ENCODE measurements at regions not wholly inside any gene's neighbourhood (a gene's known extent, or its start where the extent isn't known, plus 50 kb on each side); places are given as distances from the start of the nearest gene placed in this dataset.

DNA sequence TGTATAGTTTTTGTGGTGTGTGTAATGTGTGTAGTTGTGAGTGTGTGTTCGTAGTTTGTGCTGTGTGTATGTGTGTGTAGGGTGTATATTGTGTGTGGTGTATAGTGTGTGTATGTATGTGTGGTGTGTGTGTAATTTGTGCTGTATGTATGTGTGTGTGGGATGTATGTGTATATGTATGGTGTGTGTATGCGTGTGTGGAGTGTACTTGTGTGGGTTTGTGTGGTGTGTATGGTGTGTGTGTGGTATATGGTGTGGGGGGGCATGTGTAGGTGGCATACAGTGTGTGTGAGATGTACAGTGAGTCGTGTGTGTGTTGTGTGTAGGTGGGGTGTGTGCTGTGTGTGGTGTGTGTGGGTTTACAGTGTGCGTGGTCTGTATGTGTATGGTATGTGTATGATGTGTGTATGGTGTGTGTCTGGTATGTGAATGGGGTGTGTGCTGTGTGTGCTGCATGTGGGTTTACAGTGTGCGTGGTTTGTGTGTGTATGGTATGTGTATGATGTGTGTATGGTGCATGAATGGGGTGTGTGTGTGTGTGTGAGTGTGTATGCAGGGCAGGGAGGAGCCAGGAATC lies 125.2 kb downstream of the GADD45G start:
- no peak for DNase-seq

DNA sequence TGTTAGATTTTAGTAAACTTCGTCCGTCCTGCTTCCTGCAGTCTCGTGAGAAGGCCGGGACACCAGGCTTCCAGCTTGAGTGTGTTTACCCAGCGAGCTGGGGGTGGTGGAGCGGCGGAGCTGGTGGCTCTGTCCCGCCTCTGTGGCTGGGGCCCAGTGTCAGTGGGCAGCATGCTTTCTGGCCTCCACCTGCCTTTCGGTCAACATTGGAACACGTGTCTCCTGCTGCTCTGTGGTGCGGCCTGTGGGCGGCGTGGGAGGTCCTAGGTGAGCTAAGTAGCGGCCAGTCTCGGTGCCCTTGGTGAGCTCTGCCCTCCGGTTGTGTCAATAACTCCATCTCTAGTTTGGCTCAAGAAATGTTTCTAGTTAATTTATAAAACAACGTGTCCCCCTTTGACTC lies 125.9 kb downstream of the GADD45G start:
- no peak for DNase-seq

DNA sequence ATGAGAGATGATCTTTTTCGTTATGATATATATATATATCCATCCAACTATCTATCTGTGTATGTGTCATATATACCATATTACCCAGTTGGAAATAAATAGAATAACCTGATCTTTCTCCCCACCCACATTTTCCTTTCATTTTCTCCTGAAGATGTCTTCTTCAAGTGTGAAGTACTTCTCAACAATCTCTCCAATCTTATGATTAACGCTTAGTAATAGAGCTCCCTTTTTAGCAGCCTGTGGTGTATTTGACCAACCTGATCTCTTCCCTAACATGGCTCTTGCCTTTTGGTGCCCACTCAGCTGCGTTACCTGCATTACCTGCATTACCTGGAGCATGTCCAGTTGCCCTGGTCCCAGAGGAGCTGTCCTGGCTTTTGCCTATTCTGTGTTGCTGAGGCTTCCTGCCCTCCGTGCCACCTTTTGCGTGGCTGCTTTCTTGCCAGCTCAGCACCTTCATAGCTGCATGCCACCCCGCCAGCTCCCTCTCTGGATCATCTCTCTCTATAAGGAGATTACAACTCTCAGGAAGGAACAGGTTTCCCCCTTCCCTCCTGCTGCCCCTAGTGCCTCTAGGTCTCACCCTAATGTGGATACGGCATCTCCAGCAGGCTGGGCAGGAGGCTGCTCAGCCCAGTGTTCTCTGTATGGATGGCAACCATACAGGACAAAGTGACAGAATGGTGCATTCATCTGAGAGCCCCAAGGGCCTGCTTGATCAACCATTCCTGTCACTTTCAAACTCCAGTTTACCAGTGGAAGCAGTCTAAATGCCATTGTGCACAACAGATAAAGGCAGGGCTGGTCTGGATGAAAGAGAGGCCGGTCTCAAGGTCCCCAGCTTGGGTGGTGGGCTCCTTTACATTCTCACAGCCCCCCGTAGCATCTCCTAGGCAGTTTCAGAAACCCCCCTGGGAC lies 126.7 kb downstream of the GADD45G start:
- DNase-seq = no peak

DNA sequence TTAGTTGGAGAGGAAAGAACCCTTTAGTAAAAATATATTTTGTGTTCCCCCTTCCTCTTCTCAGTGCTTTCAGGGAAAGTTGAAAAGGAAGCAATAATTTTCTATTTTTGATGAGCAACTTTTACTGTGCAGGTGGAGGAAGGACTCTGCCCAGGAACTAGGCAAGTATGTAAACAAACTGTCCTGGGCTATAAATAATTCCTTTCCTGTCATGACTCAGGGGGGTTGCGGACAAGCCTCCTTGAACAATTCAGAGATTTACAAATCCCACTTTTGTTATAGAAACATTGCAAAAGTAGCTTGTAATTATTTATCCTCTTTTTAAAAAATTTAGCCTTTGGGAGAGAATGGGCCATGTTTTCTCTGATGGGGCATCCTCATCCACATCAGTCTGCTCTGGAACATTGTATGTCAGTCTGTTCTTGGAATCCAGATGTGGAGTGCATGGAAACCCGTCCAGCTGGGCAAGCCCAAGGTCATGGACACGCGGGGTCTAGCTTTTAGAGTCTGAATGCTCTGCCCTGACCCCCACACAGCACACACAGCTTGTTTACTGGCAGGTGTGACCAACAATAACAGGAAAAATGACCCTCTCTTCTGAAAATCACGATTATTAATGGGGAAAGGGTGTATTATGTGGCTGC lies 127.6 kb downstream of the GADD45G start:
- DNase-seq = no peak

DNA sequence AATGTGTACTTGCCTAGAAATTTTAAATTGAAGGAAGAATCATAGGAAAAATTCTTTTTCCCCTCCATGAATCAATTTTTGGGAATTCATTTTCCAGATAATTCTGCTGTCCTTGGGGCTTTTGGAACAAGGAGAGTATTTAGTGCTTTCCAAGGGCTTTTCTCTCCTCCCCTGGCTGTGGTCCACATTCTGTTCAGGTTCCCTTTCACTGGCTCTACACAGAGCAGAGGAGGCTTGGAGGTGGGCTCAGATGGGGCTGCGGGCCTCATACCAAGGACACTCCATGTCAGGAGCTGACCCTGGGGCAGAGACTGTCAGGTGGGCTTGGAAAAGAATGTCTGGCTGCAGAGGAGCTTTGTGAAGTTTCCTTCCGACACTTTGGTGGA lies 128.1 kb downstream of the GADD45G start:
- DNase-seq = no peak

DNA sequence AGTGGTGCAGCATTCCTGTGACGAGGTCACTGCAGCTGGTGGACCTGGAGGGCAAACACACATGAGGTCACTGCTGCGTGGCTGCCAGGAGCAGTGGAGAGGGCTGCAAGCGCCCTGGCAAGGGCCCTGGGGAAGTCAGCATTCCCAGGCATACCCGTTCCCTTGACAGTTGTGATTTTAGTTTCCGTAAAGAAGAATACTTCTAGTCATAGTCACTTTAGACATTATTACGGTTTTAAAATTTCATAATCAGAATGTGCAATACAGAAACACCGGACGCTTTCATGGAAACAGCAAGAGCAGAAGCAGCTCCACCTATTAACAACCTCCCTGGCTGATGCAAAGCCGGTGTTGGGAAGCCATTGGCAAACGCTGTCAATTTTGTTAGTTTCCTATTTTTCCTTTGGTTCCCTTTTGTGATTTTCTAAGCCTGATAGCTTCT lies 129.8 kb downstream of the GADD45G start:
- DNase-seq = no peak

DNA sequence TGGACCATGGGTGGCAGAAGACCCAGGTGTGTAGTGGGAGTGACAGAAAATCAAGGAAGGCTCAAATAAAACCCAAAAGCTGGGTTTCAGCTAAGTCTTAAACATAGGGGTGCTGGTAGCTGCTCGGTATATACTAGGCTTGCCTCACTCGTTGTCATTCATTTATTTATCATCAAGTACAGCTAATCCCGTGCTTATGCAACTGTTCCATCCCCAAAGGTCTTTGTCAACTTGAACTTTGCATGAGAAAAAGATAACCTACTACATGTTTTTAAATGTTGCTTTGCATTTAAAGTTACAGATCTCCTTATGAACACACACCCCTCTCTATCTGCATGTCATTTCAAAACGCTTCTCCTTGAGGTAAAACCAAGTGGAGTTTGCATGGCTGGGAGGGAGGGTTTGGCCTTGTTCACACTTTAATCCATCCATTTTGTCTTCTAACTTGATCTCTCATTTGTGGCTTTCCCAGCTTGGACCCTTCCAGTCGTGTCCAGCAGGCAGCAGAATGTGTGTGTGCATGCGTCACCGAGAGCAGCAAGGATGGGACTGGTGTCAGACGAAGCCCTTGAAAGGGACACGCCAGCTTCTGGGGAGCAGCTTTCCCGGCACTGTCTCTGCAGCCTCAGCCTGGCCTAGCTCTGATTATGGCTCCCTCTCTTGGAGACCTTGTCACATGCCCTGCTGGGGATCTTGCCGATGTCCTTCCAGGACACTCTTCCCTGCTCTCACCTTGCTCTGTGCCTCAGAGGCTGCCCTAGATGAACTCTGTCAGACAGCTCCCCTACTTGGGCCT lies 133.5 kb downstream of the GADD45G start:
- DNase-seq = no peak

DNA sequence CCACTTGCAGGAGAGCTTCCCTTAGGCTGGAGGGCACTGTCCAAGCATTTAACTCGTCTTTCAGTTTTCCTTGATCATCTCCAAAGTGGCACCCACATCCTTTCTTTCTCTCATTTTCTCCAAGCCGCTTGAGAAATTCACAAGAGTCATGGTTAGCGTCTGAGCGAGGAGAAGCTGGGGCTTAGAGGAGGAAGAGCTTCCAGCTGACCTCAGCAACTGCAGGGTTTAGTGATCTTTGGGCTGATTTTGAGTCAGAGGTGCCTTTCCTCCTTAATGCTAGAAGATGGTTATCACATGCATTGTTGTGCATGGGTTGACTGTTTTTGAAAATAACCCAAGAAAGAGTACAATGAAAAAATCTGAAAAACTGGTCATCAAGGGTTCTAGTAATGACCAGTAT lies 134.7 kb downstream of the GADD45G start:
- no peak for DNase-seq

DNA sequence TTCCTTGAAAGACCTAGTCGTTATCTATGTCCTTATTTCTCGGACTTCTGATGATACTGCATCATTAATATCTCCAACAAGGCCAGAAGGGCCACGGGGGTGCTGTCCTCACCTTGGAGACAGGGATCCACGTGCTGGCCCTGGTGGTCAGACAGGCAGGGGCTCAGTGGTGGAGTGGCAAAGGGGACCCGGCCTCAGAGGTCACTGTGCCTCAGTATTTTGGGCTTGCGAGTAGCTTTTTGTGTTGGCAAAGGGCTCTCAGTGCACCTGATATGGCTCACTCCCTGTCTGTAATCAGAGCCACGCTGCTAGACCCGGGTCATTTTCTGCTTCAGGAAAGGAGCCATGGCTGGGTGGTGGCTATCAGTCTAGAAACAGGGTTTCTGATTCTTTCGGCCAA lies 135.1 kb downstream of the GADD45G start:
- no peak for DNase-seq

DNA sequence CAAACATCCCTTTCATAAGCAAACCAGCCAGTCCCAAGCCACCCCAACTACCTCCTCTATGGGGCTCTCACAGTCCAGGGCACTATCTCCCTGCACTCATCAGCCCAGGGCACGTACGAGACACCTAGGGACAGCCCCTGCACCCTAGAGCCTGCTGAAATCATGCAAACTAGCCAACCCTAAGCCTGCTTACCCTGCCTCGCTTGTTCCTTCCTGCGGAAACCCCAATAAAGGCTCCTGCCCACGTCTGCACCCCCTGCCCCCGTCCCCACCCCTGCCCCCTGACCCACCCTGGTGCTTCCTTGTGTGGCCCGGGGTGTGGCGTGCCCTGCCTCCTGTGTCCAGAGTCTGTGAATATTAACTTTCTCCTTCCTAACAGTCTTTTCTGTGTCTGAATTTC lies 135.9 kb downstream of the GADD45G start:
- DNase-seq = no peak

DNA sequence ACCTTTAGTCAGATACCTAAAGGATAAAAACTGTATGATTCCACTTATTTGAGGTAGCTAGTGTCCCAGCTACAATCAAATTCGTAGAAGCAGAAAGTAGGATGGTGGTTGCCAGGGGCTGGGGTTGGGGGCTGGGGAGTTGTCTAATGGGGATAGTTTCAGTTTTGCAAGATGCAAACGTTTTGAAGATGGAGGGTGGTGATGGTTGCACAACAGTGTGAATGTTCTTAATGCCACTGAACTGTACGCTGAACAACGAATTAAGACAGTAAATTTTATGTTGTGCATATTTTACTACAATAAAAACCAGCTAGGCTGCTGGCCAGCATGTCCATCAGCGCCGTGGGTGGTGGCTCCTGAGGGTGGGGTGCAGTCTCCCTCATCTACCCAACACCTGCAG lies 137.8 kb downstream of the GADD45G start:
- no peak for DNase-seq

DNA sequence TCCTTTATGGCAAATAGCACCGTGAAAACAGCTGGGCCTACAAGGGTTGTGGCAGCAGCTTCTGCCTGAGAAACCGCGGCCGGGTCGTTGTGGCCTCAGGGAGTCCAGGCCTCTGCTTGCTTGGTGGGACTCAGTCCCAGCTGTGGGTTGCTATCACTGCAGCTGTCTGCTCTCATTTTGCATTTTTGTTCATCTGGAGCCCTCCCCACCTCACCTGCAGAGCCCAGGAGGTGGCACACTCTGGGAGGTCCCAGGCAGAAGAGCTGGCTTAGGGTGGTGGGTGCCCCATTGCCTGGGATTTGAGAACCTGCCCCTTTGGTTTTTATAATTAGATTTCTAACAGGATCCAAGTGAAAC lies 138.4 kb downstream of the GADD45G start:
- DNase-seq = no peak

DNA sequence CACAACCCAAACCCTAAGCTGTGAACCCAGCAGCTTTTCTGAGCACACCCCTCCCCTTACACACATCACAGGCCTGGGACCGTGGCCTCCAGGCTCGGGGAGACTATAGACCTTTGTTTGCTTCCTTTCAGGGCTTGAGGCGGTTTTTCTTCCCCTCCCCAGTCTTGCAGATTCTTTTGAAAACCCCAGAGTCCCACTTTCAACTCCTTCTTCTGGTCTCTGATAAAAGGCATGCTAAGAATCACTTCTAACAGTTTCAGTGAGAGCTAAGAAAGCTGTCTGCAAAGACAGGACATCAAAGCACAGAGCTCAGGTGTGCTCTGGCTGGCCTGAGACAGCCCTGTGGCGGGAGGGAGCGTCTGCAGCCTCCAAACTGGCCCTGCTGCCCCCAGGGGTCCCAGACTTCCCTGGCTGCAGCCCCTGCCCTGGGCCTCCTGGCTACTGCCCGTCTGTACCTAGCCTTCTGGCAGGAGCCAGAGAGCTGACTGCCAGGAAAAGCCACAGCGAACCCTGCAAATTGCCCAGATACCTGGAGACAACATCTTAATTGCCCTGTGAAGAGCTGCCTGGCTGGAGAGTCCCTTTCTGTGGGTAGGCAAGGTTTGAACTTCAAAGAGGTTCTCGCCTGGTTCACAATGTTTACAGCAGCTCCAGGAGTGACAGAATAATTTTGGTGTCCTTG lies 138.9 kb downstream of the GADD45G start:
- DNase-seq = no peak

DNA sequence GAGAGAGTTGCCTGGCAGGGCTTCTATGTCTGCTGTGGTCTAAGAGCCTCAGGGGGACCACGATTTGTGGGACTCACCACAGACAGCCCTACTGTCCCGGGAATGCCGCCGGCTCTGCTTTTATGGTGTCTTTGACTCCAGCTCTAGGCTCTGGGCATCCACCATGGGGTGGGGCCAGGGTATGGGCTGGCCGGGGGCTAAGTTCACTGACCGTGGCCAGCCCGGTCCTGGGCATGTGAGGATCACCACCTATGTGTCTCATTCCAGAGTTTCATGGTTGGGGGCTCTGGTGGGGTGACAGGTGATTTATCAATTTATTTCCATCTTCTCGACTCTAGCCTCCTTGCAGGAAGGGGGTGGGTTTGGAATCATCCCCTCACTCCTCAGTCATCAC lies 139.4 kb downstream of the GADD45G start:
- no peak for DNase-seq

DNA sequence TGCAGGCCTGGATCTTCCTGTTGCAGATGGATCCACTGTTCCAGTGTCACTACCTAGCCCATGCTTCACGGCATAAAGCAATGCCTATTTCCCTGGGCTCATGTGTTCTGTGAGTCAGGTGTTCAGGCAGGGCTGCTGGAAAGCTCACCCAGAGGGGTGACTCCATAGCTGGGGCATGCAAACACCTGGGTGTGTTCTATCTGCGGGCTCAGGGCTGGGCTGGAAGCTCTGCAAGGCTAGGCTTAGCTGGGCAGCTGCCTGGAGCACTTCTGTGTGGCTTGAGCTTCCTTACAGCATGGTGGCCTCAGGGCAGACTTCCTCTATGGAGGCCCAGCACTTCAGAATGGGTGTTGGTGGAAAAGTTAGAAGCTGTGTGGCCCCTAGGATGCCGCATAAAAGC lies 139.9 kb downstream of the GADD45G start:
- DNase-seq = no peak

DNA sequence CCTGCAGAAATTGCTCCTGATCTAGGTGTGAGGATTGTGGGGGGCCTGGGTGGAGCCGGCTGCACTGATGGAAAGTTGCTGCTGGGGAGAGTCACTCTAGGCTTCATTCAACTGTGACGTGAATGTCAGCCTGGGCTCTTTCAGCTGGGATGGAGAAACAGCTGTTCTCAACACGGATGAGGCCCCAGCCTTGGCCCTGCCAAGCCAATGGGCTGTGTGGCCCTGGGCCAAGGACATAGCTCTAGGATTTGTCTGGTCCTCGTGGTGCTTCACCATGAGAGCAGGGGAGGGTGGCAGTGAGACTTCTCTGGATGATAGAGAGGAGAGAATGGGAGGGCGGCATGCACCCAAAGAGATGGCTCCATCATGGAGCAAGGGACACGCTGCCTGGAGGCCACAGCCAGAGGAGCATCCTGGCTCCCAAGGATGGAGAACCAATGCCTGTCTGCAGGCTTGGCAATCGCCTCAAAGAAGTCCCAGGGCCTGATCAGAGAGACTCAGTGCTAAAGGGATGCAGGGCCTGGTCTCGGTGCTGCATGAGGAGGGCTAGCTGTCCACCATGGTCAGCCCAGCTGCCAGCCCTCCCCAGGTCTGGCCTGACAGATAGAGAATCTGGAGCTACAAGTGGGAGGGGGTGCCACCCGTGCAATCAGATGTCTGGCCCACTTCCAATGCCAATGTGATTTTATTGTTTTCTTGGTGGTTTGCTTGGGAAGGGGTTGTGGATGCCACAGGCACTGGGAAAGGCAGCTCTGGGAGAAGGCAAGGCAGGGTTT lies 141.0 kb downstream of the GADD45G start:
- no peak for DNase-seq

DNA sequence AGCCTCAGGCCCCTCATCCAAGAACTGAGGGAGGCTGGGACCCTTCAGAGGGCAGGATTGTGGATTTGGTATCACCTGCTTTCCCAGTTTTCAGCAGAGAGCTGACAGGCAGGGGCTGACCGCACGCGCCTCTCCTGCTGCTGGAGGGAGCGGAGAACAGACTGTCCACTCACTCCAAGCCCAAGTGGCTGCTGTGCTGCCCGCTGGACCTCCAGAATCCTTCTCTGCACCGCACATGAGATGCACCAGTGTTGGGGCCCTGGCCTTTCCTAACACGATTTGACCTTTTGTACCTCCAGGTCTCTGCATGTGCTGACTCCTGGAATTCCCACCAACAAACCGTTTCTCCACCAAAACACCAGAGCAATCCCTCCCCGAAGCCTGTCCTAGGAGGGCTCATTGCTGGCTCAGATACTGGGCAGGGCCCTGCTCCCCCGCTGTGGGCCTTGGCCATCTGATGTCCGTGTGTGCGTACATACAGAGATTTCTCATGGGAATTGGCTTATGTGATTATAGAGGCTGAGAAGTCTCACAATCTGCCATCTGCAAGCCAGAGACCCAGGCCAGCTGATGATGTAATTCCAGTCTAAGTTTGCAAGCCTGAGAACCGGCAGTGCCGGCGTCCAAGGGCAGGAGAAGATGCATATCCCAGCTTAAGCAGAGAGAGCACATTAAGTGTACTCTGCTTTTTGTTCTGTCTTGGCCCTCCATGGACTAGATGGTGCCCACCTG lies 141.7 kb downstream of the GADD45G start:
- DNase-seq = no peak

DNA sequence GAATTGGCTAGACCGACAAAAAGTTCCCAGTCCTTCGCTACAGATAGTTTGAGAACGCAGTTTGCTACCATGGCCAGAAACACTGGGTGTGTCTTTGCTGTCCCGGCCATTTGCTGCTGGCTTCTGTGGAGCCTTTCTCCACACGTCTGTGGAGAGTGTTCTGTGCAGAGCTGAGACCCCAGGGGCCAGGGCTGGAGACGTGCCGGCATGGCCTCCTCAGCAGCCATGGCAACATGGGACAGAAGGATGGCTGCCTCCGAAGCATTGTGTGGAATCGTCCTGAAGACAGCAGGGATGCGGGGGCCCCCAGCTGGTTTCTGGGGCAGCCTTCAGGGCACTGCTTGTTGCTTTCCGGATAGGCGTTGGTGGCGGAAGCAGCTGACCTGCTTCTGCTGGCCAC lies 142.8 kb downstream of the GADD45G start:
- no peak for DNase-seq

DNA sequence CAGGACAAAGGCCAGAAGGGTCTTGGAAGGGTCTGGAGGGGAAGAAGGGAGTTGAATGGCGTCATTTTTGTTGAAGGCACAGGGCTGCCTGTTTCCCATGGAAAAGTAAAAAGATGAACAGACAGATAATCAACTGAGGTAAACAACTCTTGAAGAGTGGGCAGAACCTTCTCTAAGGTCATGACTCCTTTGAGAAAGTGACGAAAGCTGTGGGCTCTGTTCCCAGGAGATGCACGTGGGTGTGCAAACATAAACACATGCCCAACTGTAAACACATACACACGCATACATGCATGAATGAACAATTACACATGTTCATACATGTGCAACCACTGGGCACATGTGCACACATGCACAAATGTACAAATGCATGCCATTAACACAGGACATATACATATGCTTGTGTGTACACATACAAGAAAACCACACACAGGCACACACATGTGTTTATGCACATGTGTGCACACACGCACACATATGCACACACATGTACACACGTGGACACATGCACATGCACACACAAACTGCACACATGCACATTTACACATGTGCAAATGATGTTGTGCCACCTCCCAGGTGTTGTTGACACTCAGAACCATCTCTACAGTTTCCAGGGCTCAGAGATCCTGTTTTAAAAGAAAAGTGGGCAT lies 143.3 kb downstream of the GADD45G start:
- DNase-seq = no peak

DNA sequence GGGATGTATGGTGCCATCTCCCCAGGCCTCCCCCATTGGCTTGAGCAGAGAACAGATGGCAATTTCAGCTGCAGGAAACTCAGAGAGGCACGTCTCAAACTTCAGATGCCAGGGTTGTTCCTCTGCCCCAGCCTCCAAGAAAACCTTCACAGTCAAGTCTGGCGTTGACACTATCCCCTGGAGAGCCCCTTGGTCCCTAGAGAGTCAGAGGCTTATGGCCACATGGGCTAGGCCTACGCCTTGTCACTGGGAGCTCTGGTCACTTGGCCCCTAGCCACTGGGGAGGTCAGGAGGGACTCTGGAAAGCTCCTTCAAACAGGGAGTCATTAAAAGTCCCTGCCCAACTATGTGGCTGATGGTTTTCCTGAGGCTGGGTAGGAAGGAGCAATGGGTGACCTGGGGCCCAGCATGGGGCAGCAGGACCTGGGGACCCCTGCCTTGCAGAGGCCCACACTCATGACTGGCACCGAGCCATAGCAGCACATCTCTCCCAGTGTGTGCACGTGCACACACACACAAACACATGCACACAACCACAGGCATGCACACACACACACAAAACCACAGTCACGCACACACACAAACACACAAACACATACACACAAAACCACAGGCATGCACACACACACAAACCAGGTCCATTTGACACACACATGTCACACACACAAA lies 144.2 kb downstream of the GADD45G start:
- DNase-seq = no peak
